Skeletal muscle satellite cell (primary cell): ENCODE measurements at regions not wholly inside any gene's neighbourhood (a gene's known extent, or its start where the extent isn't known, plus 50 kb on each side); places are given as distances from the start of the nearest gene placed in this dataset.

Source experiments
- H3K27me3 ChIP-seq: 2 replicates; pipeline ENCODE4 v1.7.0; 2013; ENCODE audit warnings: low read length; ENCODE audit not compliant: control insufficient read depth, insufficient read depth
- H3K36me3 ChIP-seq: 2 replicates; pipeline ENCODE4 v1.7.0; 2013; ENCODE audit warnings: mild to moderate bottlenecking, control low read depth, low read length; ENCODE audit not compliant: insufficient read depth
- H3K4me1 ChIP-seq: 2 replicates; pipeline ENCODE4 v1.7.0; 2013; ENCODE audit warnings: low read length; ENCODE audit not compliant: control insufficient read depth, insufficient read depth
- H3K4me2 ChIP-seq: 2 replicates; pipeline ENCODE4 v1.7.0; 2013; ENCODE audit warnings: mild to moderate bottlenecking, low read length
- H3K4me3 ChIP-seq: 2 replicates; pipeline ENCODE4 v1.7.0; 2013; ENCODE audit warnings: low read length
- H3K9ac ChIP-seq: 2 replicates; pipeline ENCODE4 v1.7.0; 2013; ENCODE audit warnings: mild to moderate bottlenecking, low read depth, low read length, moderate library complexity
- H3K9me3 ChIP-seq: replicated peaks from 2 replicates; pipeline ENCODE4 v1.7.0; 2013; ENCODE audit warnings: mild to moderate bottlenecking, control low read depth, low read length

GRCh38 chr6:14647357-14647756 is 529.8 kb downstream of the CD83 start:
- no peaks in the 10 kb centered on the region for H3K4me1 ChIP-seq
- H3K9ac ChIP-seq = no peak overlapping the region
- no peak overlapping the region for H3K4me2 ChIP-seq
- H3K27me3 ChIP-seq = no peaks in the 10 kb centered on the region
- no peak overlapping the region for H3K4me3 ChIP-seq
- no peaks in the 10 kb centered on the region for H3K36me3 ChIP-seq
- no peaks in the 10 kb centered on the region for H3K9me3 ChIP-seq

- H3K9ac ChIP-seq = no peak overlapping the region
- H3K4me1 ChIP-seq = no peaks in the 10 kb centered on the region
- no peak overlapping the region for H3K4me3 ChIP-seq
- H3K9me3 ChIP-seq = no peaks in the 10 kb centered on the region
- no peaks in the 10 kb centered on the region for H3K27me3 ChIP-seq
- no peaks in the 10 kb centered on the region for H3K36me3 ChIP-seq
- no peak overlapping the region for H3K4me2 ChIP-seq
These were observed 535.0 kb downstream of the CD83 start for GRCh38 chr6:14652536-14652935.

GRCh38 chr6:14655201-14656061 is 537.9 kb downstream of the CD83 start:
- no peak overlapping the region for H3K4me3 ChIP-seq
- no peak overlapping the region for H3K9ac ChIP-seq
- H3K9me3 ChIP-seq = no peaks in the 10 kb centered on the region
- H3K4me1 ChIP-seq = no peaks in the 10 kb centered on the region
- H3K27me3 ChIP-seq = no peaks in the 10 kb centered on the region
- no peaks in the 10 kb centered on the region for H3K36me3 ChIP-seq
- H3K4me2 ChIP-seq = no peak overlapping the region

- Histone ChIP-seq H3K9ac (no peak overlapping the region), H3K9me3 (no peaks in the 10 kb centered on the region), H3K4me1 (no peaks in the 10 kb centered on the region), H3K27me3 (no peaks in the 10 kb centered on the region), H3K36me3 (no peaks in the 10 kb centered on the region), H3K4me2 (no peak overlapping the region), H3K4me3 (no peak overlapping the region)
These were observed 538.5 kb downstream of the CD83 start for GRCh38 chr6:14656078-14656521.

- Histone ChIP-seq H3K27me3 (no peaks in the 10 kb centered on the region), H3K4me1 (no peaks in the 10 kb centered on the region), H3K36me3 (no peaks in the 10 kb centered on the region), H3K4me2 (no peak overlapping the region), H3K9ac (no peak overlapping the region), H3K4me3 (no peak overlapping the region), H3K9me3 (no peaks in the 10 kb centered on the region)
These were observed 539.1 kb downstream of the CD83 start for GRCh38 chr6:14656649-14657048.

- no peak overlapping the region for H3K9ac ChIP-seq
- no peaks in the 10 kb centered on the region for H3K27me3 ChIP-seq
- no peaks in the 10 kb centered on the region for H3K36me3 ChIP-seq
- no peaks in the 10 kb centered on the region for H3K9me3 ChIP-seq
- no peak overlapping the region for H3K4me3 ChIP-seq
- no peak overlapping the region for H3K4me2 ChIP-seq
- no peaks in the 10 kb centered on the region for H3K4me1 ChIP-seq
These were observed 540.5 kb downstream of the CD83 start for GRCh38 chr6:14658030-14658429.

- H3K27me3 ChIP-seq = no peaks in the 10 kb centered on the region
- H3K4me2 ChIP-seq = no peak overlapping the region
- H3K4me3 ChIP-seq = no peak overlapping the region
- H3K4me1 ChIP-seq = no peaks in the 10 kb centered on the region
- no peak overlapping the region for H3K9ac ChIP-seq
- H3K36me3 ChIP-seq = no peaks in the 10 kb centered on the region
- no peaks in the 10 kb centered on the region for H3K9me3 ChIP-seq
These were observed 541.5 kb downstream of the CD83 start for GRCh38 chr6:14658886-14659561.

GRCh38 chr6:14659841-14660240 is 542.3 kb downstream of the CD83 start:
- H3K36me3 ChIP-seq = no peaks in the 10 kb centered on the region
- no peak overlapping the region for H3K4me3 ChIP-seq
- H3K9me3 ChIP-seq = no peaks in the 10 kb centered on the region
- peaks cover 7% of the 10 kb centered on the region for H3K4me1 ChIP-seq
- no peak overlapping the region for H3K4me2 ChIP-seq
- no peak overlapping the region for H3K9ac ChIP-seq
- no peaks in the 10 kb centered on the region for H3K27me3 ChIP-seq

GRCh38 chr6:14660806-14661579 is 543.4 kb downstream of the CD83 start:
- H3K27me3 ChIP-seq = no peaks in the 10 kb centered on the region
- no peaks in the 10 kb centered on the region for H3K36me3 ChIP-seq
- no peaks in the 10 kb centered on the region for H3K9me3 ChIP-seq
- no peak overlapping the region for H3K4me2 ChIP-seq
- H3K4me1 ChIP-seq = peaks cover 19% of the 10 kb centered on the region
- H3K9ac ChIP-seq = no peak overlapping the region
- no peak overlapping the region for H3K4me3 ChIP-seq

GRCh38 chr6:14661691-14662090 is 544.1 kb downstream of the CD83 start:
- Histone ChIP-seq H3K9me3 (no peaks in the 10 kb centered on the region), H3K9ac (no peak overlapping the region), H3K27me3 (no peaks in the 10 kb centered on the region), H3K4me1 (peaks cover 23% of the 10 kb centered on the region), H3K4me2 (no peak overlapping the region), H3K36me3 (no peaks in the 10 kb centered on the region), H3K4me3 (no peak overlapping the region)

- H3K36me3 ChIP-seq = no peaks in the 10 kb centered on the region
- H3K9ac ChIP-seq = no peak overlapping the region
- no peaks in the 10 kb centered on the region for H3K9me3 ChIP-seq
- no peak overlapping the region for H3K4me3 ChIP-seq
- no peak overlapping the region for H3K4me2 ChIP-seq
- no peaks in the 10 kb centered on the region for H3K27me3 ChIP-seq
- H3K4me1 ChIP-seq = peaks cover 23% of the 10 kb centered on the region
These were observed 546.6 kb downstream of the CD83 start for GRCh38 chr6:14664112-14664601.
